ENCODE measurements at regions not wholly inside any gene's neighbourhood (a gene's known extent, or its start where the extent isn't known, plus 50 kb on each side); places are given as distances from the start of the nearest gene placed in this dataset.
"Not testable (repeated sequence)": the region's sequence is repeated elsewhere in the genome, so short reads cannot be mapped to it uniquely, and the experiment has no call there.

GRCh38 chr10:44566786-44567185 is 181.9 kb upstream of the CXCL12 start:
- DNase-seq (ENCODE audit: low read depth), result no peak

DNA sequence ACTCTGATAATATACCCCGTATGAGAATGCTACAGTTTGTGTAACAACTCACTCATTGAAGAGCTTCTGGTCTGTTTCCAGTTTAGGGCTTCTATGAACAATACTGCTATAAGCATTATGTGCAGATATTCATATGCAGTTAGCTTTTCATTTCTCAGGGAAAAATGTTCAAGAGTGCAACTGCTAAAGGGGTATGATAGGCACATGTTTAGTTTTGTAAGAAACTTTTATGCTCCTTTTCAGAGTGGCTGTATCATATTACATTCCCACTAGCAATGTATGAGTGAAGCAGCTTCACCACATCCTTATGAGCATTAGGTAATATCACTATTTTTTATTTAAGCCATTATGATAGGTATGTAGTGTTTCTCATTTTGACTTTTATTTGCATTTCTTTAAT is 182.6 kb upstream of the CXCL12 start:
- peak; percentile 22 for DNase-seq (ENCODE audit: low read depth)

GRCh38 chr10:44569193-44570091 is 184.5 kb upstream of the CXCL12 start:
- peak; percentile 63 for DNase-seq (ENCODE audit: low read depth)

- DNase-seq (ENCODE audit: low read depth), result peak; percentile 42
These were observed 186.8 kb upstream of the CXCL12 start for GRCh38 chr10:44571701-44572100.

GRCh38 chr10:44572146-44572545 is 187.2 kb upstream of the CXCL12 start:
- DNase-seq (ENCODE audit: low read depth), result no peak

- DNase-seq (ENCODE audit: low read depth), result no peak
These were observed 188.9 kb upstream of the CXCL12 start for GRCh38 chr10:44573821-44574220.

GRCh38 chr10:44574596-44575480 is 189.9 kb upstream of the CXCL12 start:
- no peak for DNase-seq (ENCODE audit: low read depth)

GRCh38 chr10:44575601-44576380 is 190.9 kb upstream of the CXCL12 start:
- no peak for DNase-seq (ENCODE audit: low read depth)

GRCh38 chr10:44576702-44577191 is 191.8 kb upstream of the CXCL12 start:
- DNase-seq (ENCODE audit: low read depth), result no peak

DNA sequence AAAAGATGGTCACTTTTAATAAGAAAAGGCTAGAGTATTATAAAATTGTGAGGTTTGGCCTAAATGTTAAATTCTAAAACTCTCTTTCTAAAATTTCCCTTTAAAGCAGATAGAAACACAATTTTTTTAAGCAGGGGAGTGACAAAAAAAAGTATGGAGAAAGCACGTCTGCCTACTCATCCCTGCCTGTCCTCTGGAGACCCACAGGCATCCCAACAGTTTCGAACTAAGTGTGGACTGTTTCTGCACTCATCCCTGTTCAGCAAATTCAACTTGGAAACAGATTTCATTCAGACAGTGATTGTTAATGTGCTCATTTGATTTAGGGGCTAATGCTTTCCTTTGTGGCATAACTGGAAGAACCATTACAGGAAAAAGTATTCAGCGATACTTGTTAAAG is 192.6 kb upstream of the CXCL12 start:
- no peak for DNase-seq (ENCODE audit: low read depth)

DNA sequence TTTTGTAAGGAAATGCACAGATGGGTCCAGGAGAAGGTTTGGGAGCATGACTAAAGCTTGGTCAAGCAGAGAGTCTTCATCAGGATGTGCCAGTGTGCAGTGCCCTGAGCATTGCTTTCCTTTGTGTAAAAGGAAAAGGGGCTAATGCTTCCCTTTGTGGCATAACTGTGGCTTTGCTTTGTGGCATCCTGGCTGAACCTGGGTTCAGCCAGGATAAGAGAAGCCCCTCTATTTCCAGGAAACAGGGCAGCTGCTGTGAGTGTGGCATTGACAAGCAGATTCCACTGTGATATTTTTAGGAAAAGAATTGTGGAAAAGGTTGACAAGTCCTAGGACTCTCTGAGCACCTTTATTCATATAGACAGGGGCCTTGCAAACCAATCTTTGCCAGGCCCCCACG is 193.4 kb upstream of the CXCL12 start:
- no peak for DNase-seq (ENCODE audit: low read depth)

GRCh38 chr10:44578963-44579362 is 194.1 kb upstream of the CXCL12 start:
- DNase-seq (ENCODE audit: low read depth), result not testable (repeated sequence)

DNA sequence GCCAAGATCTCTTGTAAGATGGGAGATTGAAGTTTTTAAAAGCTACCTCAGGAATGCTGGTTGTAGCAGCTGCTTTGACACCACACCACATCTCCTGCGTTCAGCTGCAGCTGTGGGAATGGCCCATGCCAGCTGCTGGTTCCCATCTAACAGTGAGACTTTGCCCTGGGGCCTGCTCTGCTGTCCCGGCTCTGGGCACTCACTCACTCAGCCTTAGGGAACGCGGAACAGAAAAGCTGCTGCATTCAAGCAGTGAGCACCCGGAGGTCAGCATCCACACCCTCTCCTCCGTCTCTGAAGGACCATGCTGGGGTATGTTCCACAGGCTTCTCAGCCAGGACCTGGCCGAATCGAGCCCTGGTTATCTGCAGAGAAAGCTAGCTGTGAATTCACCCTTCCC is 197.1 kb upstream of the CXCL12 start:
- DNase-seq (ENCODE audit: low read depth), result no peak

DNA sequence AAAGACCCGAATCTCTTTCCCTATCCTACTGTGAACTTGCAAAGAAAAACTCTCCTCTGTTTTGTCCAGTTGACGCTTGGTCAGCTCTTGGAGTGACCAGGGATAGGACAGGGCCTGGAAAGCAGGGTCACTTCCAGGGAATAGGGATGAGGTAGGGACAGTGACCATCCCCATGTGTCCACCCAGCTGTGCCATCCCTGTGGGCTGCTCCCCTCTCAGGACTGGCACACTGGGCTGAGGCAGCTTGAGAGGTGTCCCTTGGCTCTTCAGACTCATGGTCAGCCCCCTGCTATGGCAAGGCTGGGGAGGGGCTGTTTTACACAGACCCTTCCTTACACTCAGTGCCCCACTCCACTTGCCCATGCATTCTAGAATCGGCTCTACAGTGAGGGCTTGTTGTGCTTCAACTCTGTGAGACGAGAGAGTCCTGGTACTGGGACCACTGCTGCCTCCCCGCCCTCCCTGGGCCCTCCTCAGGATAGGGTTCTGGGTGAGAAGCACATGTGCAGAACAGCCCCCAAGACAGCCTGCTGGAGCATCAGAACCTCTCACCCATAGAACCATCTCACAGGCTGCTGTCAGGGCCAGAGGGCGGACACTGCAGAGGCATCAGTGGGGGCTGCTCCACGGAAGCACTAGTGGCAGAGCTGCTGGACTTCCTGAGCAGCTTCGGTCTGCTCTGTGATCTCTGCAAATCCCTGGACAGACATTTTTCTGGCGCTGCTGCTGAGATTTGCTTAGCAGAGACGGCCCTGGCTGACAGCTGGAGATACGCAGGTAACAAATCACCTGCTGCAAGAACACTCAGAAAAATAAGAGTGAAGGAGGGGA is 202.8 kb upstream of the CXCL12 start:
- no peak for DNase-seq (ENCODE audit: low read depth)

- no peak for DNase-seq (ENCODE audit: low read depth)
These were observed 204.5 kb upstream of the CXCL12 start for GRCh38 chr10:44589181-44589943.

- DNase-seq (ENCODE audit: low read depth), result no peak
These were observed 205.1 kb upstream of the CXCL12 start for GRCh38 chr10:44589944-44590449.

DNA sequence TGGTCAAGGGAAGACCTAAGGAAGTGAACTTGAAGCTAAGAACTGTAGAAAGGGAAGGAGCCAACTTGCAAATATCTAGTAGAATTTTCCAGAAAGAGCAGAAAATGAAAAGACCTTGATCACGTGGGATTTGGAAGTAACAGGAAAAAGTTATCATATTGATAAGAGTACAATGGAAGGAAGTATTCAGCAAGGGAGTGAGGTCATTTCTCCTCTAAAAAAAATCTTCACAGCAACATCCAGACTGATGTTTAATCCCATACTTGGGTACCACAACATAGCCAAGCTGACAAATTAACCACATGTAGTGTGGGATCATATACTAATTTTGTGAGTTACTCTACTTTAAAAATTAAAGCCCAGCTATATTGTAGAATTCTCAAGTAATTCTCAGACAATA is 207.0 kb upstream of the CXCL12 start:
- DNase-seq (ENCODE audit: low read depth), result no peak

DNA sequence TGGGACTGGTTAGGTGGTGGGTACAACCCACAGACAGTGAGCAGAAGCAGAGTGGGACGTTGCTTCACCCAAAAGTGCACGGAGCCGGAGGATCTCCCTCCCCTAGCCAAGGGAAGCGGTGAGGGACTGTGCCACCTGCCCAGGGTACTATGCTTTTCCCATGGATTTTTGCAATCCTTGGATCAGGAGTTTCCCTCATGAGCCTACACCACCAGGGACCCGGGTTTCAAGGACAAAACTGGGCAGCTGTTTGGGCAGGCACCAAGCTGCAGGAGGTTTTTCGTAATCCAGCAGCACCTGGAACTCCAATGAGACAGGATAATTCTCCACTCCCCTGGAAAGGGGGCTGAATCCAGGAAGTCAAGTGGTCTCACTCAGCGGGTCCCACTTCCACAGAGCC is 209.1 kb upstream of the CXCL12 start:
- no peak for DNase-seq (ENCODE audit: low read depth)

- no peak for DNase-seq (ENCODE audit: low read depth)
These were observed 222.2 kb upstream of the CXCL12 start for GRCh38 chr10:44607116-44607515.

- DNase-seq (ENCODE audit: low read depth), result no peak
These were observed 234.0 kb upstream of the CXCL12 start for GRCh38 chr10:44618910-44619309.
